Loucy (cell line): ENCODE measurements at regions not wholly inside any gene's neighbourhood (a gene's known extent, or its start where the extent isn't known, plus 50 kb on each side); places are given as distances from the start of the nearest gene placed in this dataset.

ENCODE experiments used
- CTCF ChIP-seq: fragments of 200-600 bp; sonication (generic); conservative IDR thresholded peaks from 2 replicates; pipeline ENCODE4 v1.5.1; 2014; ENCODE audit warnings: mild to moderate bottlenecking, antibody characterized with exemption, low read length
- EZH2phosphoT487 ChIP-seq: fragments of 200-600 bp; IDR thresholded peaks from 2 replicates; pipeline ENCODE4 v1.6.1; 2018; ENCODE audit warnings: antibody characterized with exemption, mild to moderate bottlenecking, moderate library complexity, borderline replicate concordance

DNA sequence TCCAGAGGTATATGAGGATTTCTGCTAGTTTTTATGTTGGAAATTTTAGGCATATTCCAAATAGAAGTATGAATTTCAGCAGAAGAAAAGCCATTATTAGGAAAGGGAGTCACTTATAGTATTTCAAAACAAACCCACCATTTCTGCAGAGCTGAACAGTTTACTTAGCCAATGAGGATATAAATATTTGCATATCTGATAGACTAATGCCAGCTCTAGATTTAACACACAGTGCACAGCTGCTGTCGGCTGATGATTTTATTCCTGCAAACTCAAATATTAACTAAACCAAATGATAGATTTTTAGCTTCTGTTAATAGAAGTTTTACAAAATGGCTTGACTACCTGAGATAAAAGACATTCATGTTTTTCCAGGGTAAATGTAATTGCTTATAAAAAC is 375.8 kb upstream of the FANCL start:
- TF ChIP-seq CTCF (no peak), EZH2phosphoT487 (no peak)
